Smooth muscle cell (in vitro differentiated cells): ENCODE measurements at regions not wholly inside any gene's neighbourhood (a gene's known extent, or its start where the extent isn't known, plus 50 kb on each side); places are given as distances from the start of the nearest gene placed in this dataset.

Experiments used
- DNase-seq: peaks from one replicate; lab custom pipeline; 2025; ENCODE audit not compliant: unreplicated experiment; lab: John Stamatoyannopoulos, UW
- H2AFZ ChIP-seq: fragments of 200-600 bp; sonication (generic); 2 replicates; pipeline ENCODE4 v1.6.0; 2016; ENCODE audit warnings: antibody characterized with exemption, low read depth, mild to moderate bottlenecking
- H3F3A ChIP-seq: fragments of 200-600 bp; sonication (generic); 2 replicates; pipeline ENCODE4 v1.6.0; 2017; ENCODE audit warnings: antibody characterized with exemption, low read depth
- H3K27ac ChIP-seq: fragments of 200-600 bp; sonication (generic); 2 replicates; pipeline ENCODE4 v1.5.1; 2016; ENCODE audit warnings: low read depth, mild to moderate bottlenecking
- H3K27me3 ChIP-seq: fragments of 200-600 bp; sonication (generic); 2 replicates; pipeline ENCODE4 v1.6.1; 2016; ENCODE audit warnings: low read depth, mild to moderate bottlenecking
- H3K36me3 ChIP-seq: fragments of 200-600 bp; sonication (generic); 2 replicates; pipeline ENCODE4 v1.5.1; 2016; ENCODE audit warnings: low read depth
- H3K4me1 ChIP-seq: fragments of 200-600 bp; sonication (generic); 2 replicates; pipeline ENCODE4 v1.5.1; 2016; ENCODE audit warnings: low read depth
- H3K4me2 ChIP-seq: fragments of 200-600 bp; sonication (generic); 2 replicates; pipeline ENCODE4 v1.6.0; 2016; ENCODE audit warnings: mild to moderate bottlenecking
- H3K4me3 ChIP-seq: fragments of 200-600 bp; sonication (generic); 2 replicates; pipeline ENCODE4 v1.5.1; 2016; ENCODE audit warnings: mild to moderate bottlenecking
- H3K79me2 ChIP-seq: fragments of 200-600 bp; sonication (generic); 2 replicates; pipeline ENCODE4 v1.6.0; 2016; ENCODE audit warnings: low read depth, mild to moderate bottlenecking
- H3K9ac ChIP-seq: fragments of 200-600 bp; sonication (generic); 2 replicates; pipeline ENCODE4 v1.6.0; 2016; ENCODE audit warnings: low read depth
- H3K9me3 ChIP-seq: fragments of 200-600 bp; sonication (generic); replicated peaks from 2 replicates; pipeline ENCODE4 v1.5.1; 2016; ENCODE audit warnings: low read depth
- H4K20me1 ChIP-seq: fragments of 200-600 bp; sonication (generic); 2 replicates; pipeline ENCODE4 v1.6.0; 2016; ENCODE audit warnings: low read depth
- WGBS: methylation state at CpG from one replicate; pipeline ENCODE4 v1.1.7; 2016; ENCODE audit warnings: low lambda C conversion rate; 5-methylcytosine and 5-hydroxymethylcytosine counted together
- TF ChIP-seq, protein P1 (sequence below): fragments of 200-600 bp; sonication (generic); IDR thresholded peaks from 2 replicates; pipeline ENCODE4 v1.5.1; 2017; ENCODE audit warnings: borderline replicate concordance, mild to moderate bottlenecking, antibody characterized with exemption; ENCODE audit not compliant: insufficient read depth, poor library complexity, severe bottlenecking

DNA sequence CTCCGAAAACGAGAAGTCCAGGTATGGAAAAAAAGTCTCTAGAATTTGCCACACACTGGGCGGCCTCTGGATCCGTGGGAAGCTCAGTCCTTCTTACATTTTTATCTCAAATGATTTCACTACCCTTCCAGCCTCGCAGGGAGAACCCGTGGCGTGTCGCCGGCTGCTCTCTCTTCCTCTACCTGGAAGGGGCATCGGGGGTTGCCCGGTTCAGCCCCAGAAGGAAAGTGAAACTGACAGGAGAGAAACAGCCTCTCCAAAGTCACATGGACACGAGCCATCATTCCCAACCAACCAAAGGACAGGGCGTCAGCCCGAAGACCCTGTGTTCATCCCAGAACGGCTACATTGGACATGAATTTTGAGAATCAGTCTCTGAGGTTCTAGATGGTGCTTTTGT lies 182.5 kb downstream of the ADSS2 start:
- no peaks in the 10 kb centered on the region for H3K9me3 ChIP-seq
- no peaks in the 10 kb centered on the region for H3K79me2 ChIP-seq
- H3K4me3 ChIP-seq = no peak overlapping the region
- TF ChIP-seq, protein P1, sequence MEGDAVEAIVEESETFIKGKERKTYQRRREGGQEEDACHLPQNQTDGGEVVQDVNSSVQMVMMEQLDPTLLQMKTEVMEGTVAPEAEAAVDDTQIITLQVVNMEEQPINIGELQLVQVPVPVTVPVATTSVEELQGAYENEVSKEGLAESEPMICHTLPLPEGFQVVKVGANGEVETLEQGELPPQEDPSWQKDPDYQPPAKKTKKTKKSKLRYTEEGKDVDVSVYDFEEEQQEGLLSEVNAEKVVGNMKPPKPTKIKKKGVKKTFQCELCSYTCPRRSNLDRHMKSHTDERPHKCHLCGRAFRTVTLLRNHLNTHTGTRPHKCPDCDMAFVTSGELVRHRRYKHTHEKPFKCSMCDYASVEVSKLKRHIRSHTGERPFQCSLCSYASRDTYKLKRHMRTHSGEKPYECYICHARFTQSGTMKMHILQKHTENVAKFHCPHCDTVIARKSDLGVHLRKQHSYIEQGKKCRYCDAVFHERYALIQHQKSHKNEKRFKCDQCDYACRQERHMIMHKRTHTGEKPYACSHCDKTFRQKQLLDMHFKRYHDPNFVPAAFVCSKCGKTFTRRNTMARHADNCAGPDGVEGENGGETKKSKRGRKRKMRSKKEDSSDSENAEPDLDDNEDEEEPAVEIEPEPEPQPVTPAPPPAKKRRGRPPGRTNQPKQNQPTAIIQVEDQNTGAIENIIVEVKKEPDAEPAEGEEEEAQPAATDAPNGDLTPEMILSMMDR = no peak
- no peaks in the 10 kb centered on the region for H3K27me3 ChIP-seq
- DNase-seq = no peak
- peaks cover 6% of the 10 kb centered on the region for H3F3A ChIP-seq
- no peaks in the 10 kb centered on the region for H4K20me1 ChIP-seq
- H3K4me2 ChIP-seq = no peak overlapping the region
- H2AFZ ChIP-seq = no peak overlapping the region
- no peaks in the 10 kb centered on the region for H3K36me3 ChIP-seq
- H3K9ac ChIP-seq = no peak overlapping the region
- H3K27ac ChIP-seq = no peak overlapping the region
- H3K4me1 ChIP-seq = peaks cover 5% of the 10 kb centered on the region
- WGBS = 93% methylated on average over 15 of the region's 15 CpGs

DNA sequence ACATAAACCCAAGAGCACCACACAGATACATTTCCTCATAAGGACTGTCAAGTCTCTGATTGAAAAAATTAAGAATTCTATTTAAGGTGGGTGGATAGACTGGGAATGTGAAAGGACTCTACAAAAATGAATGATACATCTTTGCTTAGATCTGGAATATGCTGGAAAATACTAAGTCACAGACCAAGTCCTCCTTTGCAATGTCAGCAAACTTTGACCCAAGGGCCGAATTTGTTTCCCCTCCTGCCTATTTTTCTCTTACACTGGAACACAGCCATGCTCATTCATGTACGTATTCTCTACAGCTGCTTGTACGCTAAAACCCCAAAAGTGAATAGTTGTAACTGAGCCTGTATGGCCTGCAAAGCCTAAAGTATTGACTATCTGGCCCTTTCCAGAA lies 180.7 kb downstream of the ADSS2 start:
- Histone ChIP-seq H3K27me3 (no peaks in the 10 kb centered on the region), H3K4me2 (no peak overlapping the region), H3K9ac (no peak overlapping the region), H3F3A (peaks cover 6% of the 10 kb centered on the region), H3K36me3 (no peaks in the 10 kb centered on the region), H3K4me3 (no peak overlapping the region), H3K9me3 (no peaks in the 10 kb centered on the region), H3K4me1 (peaks cover 5% of the 10 kb centered on the region), H3K79me2 (no peaks in the 10 kb centered on the region), H2AFZ (no peak overlapping the region), H3K27ac (no peak overlapping the region), H4K20me1 (no peaks in the 10 kb centered on the region)
- TF ChIP-seq, protein P1 = no peak
- 94% methylated on average over 3 of the region's 3 CpGs for WGBS
- DNase-seq = no peak

DNA sequence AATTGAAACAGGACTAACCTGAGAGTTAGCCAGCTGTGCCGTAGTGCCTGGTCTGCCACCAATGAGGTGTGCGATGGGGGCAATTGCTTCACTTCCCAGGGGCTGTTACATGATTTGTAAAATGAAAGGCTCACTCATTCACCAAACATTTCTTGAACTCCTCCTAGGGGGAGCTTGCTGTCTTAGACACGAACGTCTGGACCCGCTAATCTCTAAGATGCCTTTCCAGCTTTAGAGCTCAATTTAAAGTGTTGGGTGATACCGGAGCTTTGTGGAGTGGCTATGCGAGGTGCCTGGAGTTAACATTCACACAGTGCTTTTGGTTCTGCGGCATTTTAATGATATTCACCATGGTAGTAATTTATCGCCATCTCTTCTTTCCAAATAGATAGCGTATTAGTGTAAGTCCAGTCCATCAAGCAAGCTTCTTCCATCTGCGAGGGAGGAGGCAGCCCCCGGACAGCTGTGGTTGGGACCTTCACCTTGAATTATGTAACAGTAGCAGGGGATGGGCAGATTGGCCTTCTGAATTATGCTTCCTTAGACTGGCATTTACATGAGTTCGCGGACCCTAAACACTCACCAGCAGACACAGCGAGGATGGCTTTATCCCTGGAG lies 179.9 kb downstream of the ADSS2 start:
- no peak for DNase-seq
- WGBS = 71% methylated on average over 15 of the region's 15 CpGs

More for the DNA sequence above, 179.9 kb downstream of the ADSS2 start:
- TF ChIP-seq, protein P1 = no peak
- Histone ChIP-seq H3K79me2 (no peaks in the 10 kb centered on the region), H2AFZ (no peak overlapping the region), H3K36me3 (no peaks in the 10 kb centered on the region), H3K4me3 (no peak overlapping the region), H3K4me1 (peaks cover 5% of the 10 kb centered on the region), H3K9ac (no peak overlapping the region), H3K27ac (no peak overlapping the region), H3K4me2 (no peak overlapping the region), H3K27me3 (no peaks in the 10 kb centered on the region), H3F3A (peaks cover 6% of the 10 kb centered on the region), H3K9me3 (no peaks in the 10 kb centered on the region), H4K20me1 (no peaks in the 10 kb centered on the region)
